Spinal cord (tissue), 9 donors: ENCODE measurements at regions not wholly inside any gene's neighbourhood (a gene's known extent, or its start where the extent isn't known, plus 50 kb on each side); places are given as distances from the start of the nearest gene placed in this dataset.

Experiments
- DNase-seq, 6 donors: peaks; one replicate each; pipeline versions ENCODE4 v3.0.0 to v3.0.0-alpha.2; 2013 to 2015; ENCODE audit warnings: low spot score in 6 of 6, low read depth in 4 of 6
- H3K27ac ChIP-seq: one replicate; pipeline ENCODE4 v1.5.1; 2013; ENCODE audit warnings: low read depth, low read length, control low read depth
- H3K27me3 ChIP-seq: one replicate; pipeline ENCODE4 v1.6.1; 2013; ENCODE audit warnings: low read length; ENCODE audit not compliant: control insufficient read depth, insufficient read depth
- H3K36me3 ChIP-seq: one replicate; pipeline ENCODE4 v1.6.1; 2013; ENCODE audit warnings: low read length; ENCODE audit not compliant: control insufficient read depth, insufficient read depth
- H3K4me1 ChIP-seq: one replicate; pipeline ENCODE4 v1.6.1; 2013; ENCODE audit warnings: low read length; ENCODE audit not compliant: control insufficient read depth, insufficient read depth
- H3K4me3 ChIP-seq: one replicate; pipeline ENCODE4 v1.5.1; 2013; ENCODE audit warnings: low read depth, low read length, control low read depth
- H3K9me3 ChIP-seq: one replicate; pipeline ENCODE4 v1.6.1; 2013; ENCODE audit warnings: low read length; ENCODE audit not compliant: control insufficient read depth, insufficient read depth
- WGBS: methylation state at CpG from one replicate; pipeline ENCODE4 v1.1.5; 2013; ENCODE audit warnings: missing lambda C conversion rate; ENCODE audit not compliant: insufficient coverage; 5-methylcytosine and 5-hydroxymethylcytosine counted together
- donor health status: healthy.

DNA sequence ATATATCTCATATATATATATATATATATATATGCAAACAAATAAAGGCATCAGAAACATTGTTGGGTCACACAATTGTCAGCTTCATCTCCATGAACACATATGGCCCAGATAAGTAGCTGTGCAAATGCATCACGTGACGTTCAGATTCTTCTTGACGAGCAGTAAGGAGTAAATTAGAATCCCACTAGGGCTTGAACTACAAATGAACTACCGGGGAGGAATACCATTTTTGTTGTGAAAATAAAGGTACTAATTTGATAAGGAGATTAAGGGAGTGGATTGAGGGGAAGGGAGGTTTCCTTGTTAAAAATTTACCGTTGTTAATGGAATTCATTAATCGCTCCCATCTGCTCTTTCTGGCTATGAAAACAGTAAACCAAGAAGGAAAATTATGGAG lies 186.5 kb upstream of the COPS8 start:
- no peaks in the 10 kb centered on the region for H3K27me3 ChIP-seq
- WGBS = 40% methylated on average over 1 of the region's 6 CpGs
- H3K4me1 ChIP-seq = peaks cover 15% of the 10 kb centered on the region
- H3K36me3 ChIP-seq = no peaks in the 10 kb centered on the region
- H3K27ac ChIP-seq = no peak overlapping the region
- DNase-seq = no peak
- H3K4me3 ChIP-seq = no peak overlapping the region
- no peaks in the 10 kb centered on the region for H3K9me3 ChIP-seq

- 97% methylated on average over 3 of the region's 6 CpGs for WGBS
- no peak overlapping the region for H3K27ac ChIP-seq
- H3K4me3 ChIP-seq = no peak overlapping the region
- H3K9me3 ChIP-seq = no peaks in the 10 kb centered on the region
- H3K27me3 ChIP-seq = no peaks in the 10 kb centered on the region
- H3K36me3 ChIP-seq = no peaks in the 10 kb centered on the region
- H3K4me1 ChIP-seq = peaks cover 22% of the 10 kb centered on the region
- DNase-seq = no peak
Observed at GRCh38 chr2:236899950-236900640, 185.6 kb upstream of the COPS8 start.

DNA sequence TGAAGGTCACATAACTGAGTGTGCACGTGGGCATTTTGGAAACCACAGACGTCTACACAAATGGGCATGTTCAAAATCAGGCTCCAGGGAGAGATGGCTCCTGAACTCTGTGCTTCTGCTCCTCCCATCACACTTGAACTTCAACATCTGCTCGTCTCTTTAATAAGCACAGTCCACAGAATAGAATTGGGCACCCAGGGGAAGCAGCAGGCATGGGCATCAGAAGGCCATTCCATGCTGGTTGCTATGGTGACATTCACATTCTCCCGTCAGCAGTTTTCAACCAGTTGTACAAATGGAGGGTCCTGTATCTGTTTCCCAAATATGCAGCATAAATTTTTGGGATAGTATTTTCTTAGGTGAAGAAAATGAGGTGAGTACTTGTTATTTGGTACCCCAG lies 183.7 kb upstream of the COPS8 start:
- Histone ChIP-seq H3K27me3 (no peaks in the 10 kb centered on the region), H3K9me3 (no peaks in the 10 kb centered on the region), H3K4me3 (no peak overlapping the region), H3K27ac (no peak overlapping the region), H3K4me1 (peaks cover 22% of the 10 kb centered on the region), H3K36me3 (no peaks in the 10 kb centered on the region)
- 25% methylated on average over 3 of the region's 4 CpGs for WGBS
- DNase-seq = peak in 2 of 6 donors; percentile 57 to 88

GRCh38 chr2:236903978-236904377 lies 181.7 kb upstream of the COPS8 start:
- Histone ChIP-seq H3K4me3 (no peak overlapping the region), H3K9me3 (no peaks in the 10 kb centered on the region), H3K27ac (no peak overlapping the region), H3K4me1 (peaks cover 22% of the 10 kb centered on the region), H3K36me3 (no peaks in the 10 kb centered on the region), H3K27me3 (no peaks in the 10 kb centered on the region)
- DNase-seq = peak in 1 of 6 donors; percentile 17
- 79% methylated on average over 10 of the region's 11 CpGs for WGBS

DNA sequence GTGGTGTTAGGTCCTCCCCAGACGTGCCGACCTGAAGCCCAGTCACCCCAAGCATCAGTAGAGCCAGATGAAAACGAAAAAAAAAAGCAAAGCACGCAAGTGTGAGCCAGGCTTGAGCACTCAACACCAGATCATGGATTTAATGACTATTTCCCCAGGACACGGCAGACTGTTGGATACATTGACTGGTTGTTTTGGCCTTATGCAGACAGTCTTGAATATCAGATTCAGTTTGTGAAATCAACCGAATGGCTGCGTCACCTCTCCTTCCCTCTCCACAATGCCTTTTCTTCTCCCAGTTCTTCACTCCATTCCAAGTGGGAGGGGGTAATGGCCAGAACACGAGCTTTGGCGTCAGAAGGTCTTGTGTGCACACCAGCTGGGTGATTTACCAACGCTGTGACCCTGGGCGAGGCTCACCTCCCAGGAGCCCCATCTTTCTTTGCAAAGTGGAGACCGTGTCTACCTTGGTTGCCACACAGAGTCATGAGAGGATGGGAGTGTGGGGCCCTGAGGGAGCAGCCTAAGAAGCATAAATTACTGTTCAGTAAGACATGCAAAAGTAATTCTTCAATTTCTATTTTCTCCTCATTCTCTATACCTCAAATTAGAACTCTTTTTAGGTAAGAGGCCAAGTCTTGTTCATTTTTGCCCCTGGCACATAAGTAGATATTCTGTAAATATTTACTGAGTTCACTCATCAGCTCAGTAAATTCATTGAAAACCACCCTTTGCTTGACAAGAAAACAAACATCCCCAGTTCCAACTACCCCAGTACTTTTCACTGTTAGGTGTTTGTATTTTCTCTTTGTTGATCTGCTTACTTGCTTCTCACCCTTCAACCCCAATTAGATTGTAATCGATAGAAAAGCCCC lies 181.1 kb upstream of the COPS8 start:
- Histone ChIP-seq H3K27ac (no peak overlapping the region), H3K4me1 (peaks cover 22% of the 10 kb centered on the region), H3K36me3 (no peaks in the 10 kb centered on the region), H3K27me3 (no peaks in the 10 kb centered on the region), H3K9me3 (no peaks in the 10 kb centered on the region), H3K4me3 (no peak overlapping the region)
- peak in 1 of 6 donors; percentile 68 for DNase-seq
- WGBS = 42% methylated on average over 9 of the region's 13 CpGs

GRCh38 chr2:236905976-236906375 lies 179.7 kb upstream of the COPS8 start:
- H3K27me3 ChIP-seq = no peaks in the 10 kb centered on the region
- no peaks in the 10 kb centered on the region for H3K9me3 ChIP-seq
- no peaks in the 10 kb centered on the region for H3K36me3 ChIP-seq
- no peak overlapping the region for H3K27ac ChIP-seq
- peaks cover 26% of the 10 kb centered on the region for H3K4me1 ChIP-seq
- peak in 1 of 6 donors; percentile 40 for DNase-seq
- WGBS = 73% methylated on average over 6 of the region's 8 CpGs
- no peak overlapping the region for H3K4me3 ChIP-seq

GRCh38 chr2:236908439-236909192 lies 177.1 kb upstream of the COPS8 start:
- peaks cover 21% of the 10 kb centered on the region for H3K4me1 ChIP-seq
- H3K4me3 ChIP-seq = no peak overlapping the region
- no peak for DNase-seq
- H3K27ac ChIP-seq = no peak overlapping the region
- no peaks in the 10 kb centered on the region for H3K27me3 ChIP-seq
- H3K36me3 ChIP-seq = no peaks in the 10 kb centered on the region
- WGBS = 93% methylated on average over 15 of the region's 16 CpGs
- no peaks in the 10 kb centered on the region for H3K9me3 ChIP-seq

DNA sequence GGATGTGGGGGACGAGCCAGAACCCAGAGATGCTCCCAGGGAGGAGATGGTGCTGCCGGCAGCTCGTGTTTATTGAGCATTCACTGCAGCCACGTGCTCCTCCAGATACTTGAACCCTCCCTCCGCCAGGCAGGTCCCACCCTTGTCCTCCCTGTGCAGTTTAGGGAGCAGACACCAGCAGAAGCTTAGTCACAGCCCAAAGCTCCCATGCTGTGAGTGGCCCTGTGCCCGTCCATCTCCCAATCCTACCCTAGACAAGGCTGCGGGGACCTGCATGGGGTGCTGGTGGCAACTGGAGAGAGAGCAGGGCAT lies 176.5 kb upstream of the COPS8 start:
- no peaks in the 10 kb centered on the region for H3K36me3 ChIP-seq
- H3K4me1 ChIP-seq = peaks cover 16% of the 10 kb centered on the region
- no peaks in the 10 kb centered on the region for H3K27me3 ChIP-seq
- H3K9me3 ChIP-seq = no peaks in the 10 kb centered on the region
- no peak overlapping the region for H3K4me3 ChIP-seq
- WGBS = 88% methylated on average over 5 of the region's 7 CpGs
- DNase-seq = no peak
- H3K27ac ChIP-seq = no peak overlapping the region

- H3K4me3 ChIP-seq = no peak overlapping the region
- peaks cover 15% of the 10 kb centered on the region for H3K4me1 ChIP-seq
- 95% methylated on average over 2 of the region's 7 CpGs for WGBS
- no peaks in the 10 kb centered on the region for H3K27me3 ChIP-seq
- no peaks in the 10 kb centered on the region for H3K36me3 ChIP-seq
- no peaks in the 10 kb centered on the region for H3K9me3 ChIP-seq
- DNase-seq = no peak
- H3K27ac ChIP-seq = no peak overlapping the region
Observed at GRCh38 chr2:236909802-236910201, 175.9 kb upstream of the COPS8 start.
